ENCODE measurements at regions not wholly inside any gene's neighbourhood (a gene's known extent, or its start where the extent isn't known, plus 50 kb on each side); places are given as distances from the start of the nearest gene placed in this dataset.

DNA sequence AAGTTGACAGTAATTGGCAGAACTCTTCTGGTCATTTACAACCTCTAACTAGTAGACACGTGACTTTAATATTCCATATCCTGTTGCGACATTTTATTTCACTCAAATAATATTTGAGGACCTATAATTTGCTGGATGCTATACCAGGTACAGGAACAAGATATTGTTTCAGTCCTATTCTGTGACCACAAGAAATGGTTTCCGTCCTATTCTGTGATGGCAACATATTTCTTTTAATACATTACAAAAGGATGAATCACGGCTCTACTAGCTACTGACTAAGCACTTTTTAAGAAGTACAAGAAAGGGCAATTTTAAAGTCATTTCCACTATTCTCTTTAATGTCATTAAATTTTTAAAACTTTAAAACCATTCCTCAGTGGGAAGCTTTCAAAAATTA lies 400.2 kb downstream of the CNTN3 start:
- Histone ChIP-seq H3K79me2 (ENCODE audit: control insufficient read depth, insufficient read depth, low read length) (no peaks in the 10 kb centered on the region), H3K4me3 (ENCODE audit: control insufficient read depth in 2 of 3, extremely low read depth in 1 of 3, insufficient read depth in 2 of 3, low read depth in 1 of 3, low read length in 3 of 3) (no peak overlapping the region), H3K9me1 (ENCODE audit: control insufficient read depth, extremely low read depth, insufficient read depth, low read length) (no peaks in the 10 kb centered on the region), H3K27me3 (ENCODE audit: control insufficient read depth, extremely low read depth, insufficient read depth, low read length) (no peaks in the 10 kb centered on the region), H3K9ac (ENCODE audit: control insufficient read depth, extremely low read depth, insufficient read depth, low read length) (no peak overlapping the region), H3K4me2 (ENCODE audit: control insufficient read depth, extremely low read depth, insufficient read depth, low read depth, low read length) (no peak overlapping the region), H3K36me3 (ENCODE audit: control insufficient read depth in 2 of 2, extremely low read depth in 1 of 2, insufficient read depth in 2 of 2, low read length in 2 of 2) (no peaks in the 10 kb centered on the region), H4K20me1 (ENCODE audit: control insufficient read depth, extremely low read depth, insufficient read depth, low read length) (no peaks in the 10 kb centered on the region), H2AFZ (ENCODE audit: control insufficient read depth, low read length) (no peak overlapping the region), H3K4me1 (ENCODE audit: control insufficient read depth, extremely low read depth, insufficient read depth, low read length) (no peaks in the 10 kb centered on the region), H3K9me3 (ENCODE audit: control insufficient read depth, low read depth, low read length) (no peaks in the 10 kb centered on the region), H3K27ac (ENCODE audit: control insufficient read depth, insufficient read depth, low read length) (no peak overlapping the region)
- no peak for TF ChIP-seq EZH2 (IDR thresholded peaks at IDR 0.05; ENCODE audit: low read length)
- TF ChIP-seq, protein P1, sequence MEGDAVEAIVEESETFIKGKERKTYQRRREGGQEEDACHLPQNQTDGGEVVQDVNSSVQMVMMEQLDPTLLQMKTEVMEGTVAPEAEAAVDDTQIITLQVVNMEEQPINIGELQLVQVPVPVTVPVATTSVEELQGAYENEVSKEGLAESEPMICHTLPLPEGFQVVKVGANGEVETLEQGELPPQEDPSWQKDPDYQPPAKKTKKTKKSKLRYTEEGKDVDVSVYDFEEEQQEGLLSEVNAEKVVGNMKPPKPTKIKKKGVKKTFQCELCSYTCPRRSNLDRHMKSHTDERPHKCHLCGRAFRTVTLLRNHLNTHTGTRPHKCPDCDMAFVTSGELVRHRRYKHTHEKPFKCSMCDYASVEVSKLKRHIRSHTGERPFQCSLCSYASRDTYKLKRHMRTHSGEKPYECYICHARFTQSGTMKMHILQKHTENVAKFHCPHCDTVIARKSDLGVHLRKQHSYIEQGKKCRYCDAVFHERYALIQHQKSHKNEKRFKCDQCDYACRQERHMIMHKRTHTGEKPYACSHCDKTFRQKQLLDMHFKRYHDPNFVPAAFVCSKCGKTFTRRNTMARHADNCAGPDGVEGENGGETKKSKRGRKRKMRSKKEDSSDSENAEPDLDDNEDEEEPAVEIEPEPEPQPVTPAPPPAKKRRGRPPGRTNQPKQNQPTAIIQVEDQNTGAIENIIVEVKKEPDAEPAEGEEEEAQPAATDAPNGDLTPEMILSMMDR (optimal IDR thresholded peaks at IDR 0.05 in 1 of 3, IDR thresholded peaks at IDR 0.05 in 1 of 3, conservative IDR thresholded peaks at IDR 0.05 in 1 of 3; ENCODE audit: extremely low read depth in 1 of 3, insufficient read depth in 2 of 3, low read length in 3 of 3): no peak
- DNase-seq (ENCODE audit: low read depth, low spot score) (no peak), FAIRE-seq (no peak)
- dilution Hi-C loops (cut with MboI; ENCODE audit: extremely low pct_ligation_motif_present, low sequenced_read_pairs): no loop called here

DNA sequence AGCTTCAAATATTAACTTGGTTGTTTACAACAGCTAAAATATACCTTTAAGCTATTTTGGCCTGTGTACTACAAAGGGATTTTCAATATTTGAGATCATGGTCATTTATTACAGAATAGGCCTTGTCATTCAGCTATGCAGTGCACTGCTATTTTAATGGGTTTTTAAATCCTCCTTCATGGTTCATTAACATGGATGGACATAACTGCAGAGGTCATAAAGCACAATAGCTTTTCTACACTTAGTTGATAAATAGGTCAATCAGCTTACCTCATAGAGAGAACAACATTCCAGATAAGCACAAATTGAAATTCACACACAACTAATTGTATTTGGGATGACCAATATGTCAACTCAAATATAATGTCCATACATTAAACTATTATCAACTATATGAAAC lies 403.7 kb downstream of the CNTN3 start:
- Histone ChIP-seq H3K4me1 (ENCODE audit: control insufficient read depth, extremely low read depth, insufficient read depth, low read length) (no peaks in the 10 kb centered on the region), H3K79me2 (ENCODE audit: control insufficient read depth, insufficient read depth, low read length) (no peaks in the 10 kb centered on the region), H3K9me3 (ENCODE audit: control insufficient read depth, low read depth, low read length) (no peaks in the 10 kb centered on the region), H3K4me3 (ENCODE audit: control insufficient read depth in 2 of 3, extremely low read depth in 1 of 3, insufficient read depth in 2 of 3, low read depth in 1 of 3, low read length in 3 of 3) (no peak overlapping the region), H3K9ac (ENCODE audit: control insufficient read depth, extremely low read depth, insufficient read depth, low read length) (no peak overlapping the region), H3K9me1 (ENCODE audit: control insufficient read depth, extremely low read depth, insufficient read depth, low read length) (no peaks in the 10 kb centered on the region), H3K27ac (ENCODE audit: control insufficient read depth, insufficient read depth, low read length) (no peak overlapping the region), H3K27me3 (ENCODE audit: control insufficient read depth, extremely low read depth, insufficient read depth, low read length) (no peaks in the 10 kb centered on the region), H3K36me3 (ENCODE audit: control insufficient read depth in 2 of 2, extremely low read depth in 1 of 2, insufficient read depth in 2 of 2, low read length in 2 of 2) (no peaks in the 10 kb centered on the region), H4K20me1 (ENCODE audit: control insufficient read depth, extremely low read depth, insufficient read depth, low read length) (no peaks in the 10 kb centered on the region), H2AFZ (ENCODE audit: control insufficient read depth, low read length) (no peak overlapping the region), H3K4me2 (ENCODE audit: control insufficient read depth, extremely low read depth, insufficient read depth, low read depth, low read length) (no peak overlapping the region)
- FAIRE-seq: no peak
- dilution Hi-C loops (cut with MboI; ENCODE audit: extremely low pct_ligation_motif_present, low sequenced_read_pairs): no loop called here
- DNase-seq (ENCODE audit: low read depth, low spot score): no peak
- TF ChIP-seq, protein P1 (optimal IDR thresholded peaks at IDR 0.05 in 1 of 3, IDR thresholded peaks at IDR 0.05 in 1 of 3, conservative IDR thresholded peaks at IDR 0.05 in 1 of 3; ENCODE audit: extremely low read depth in 1 of 3, insufficient read depth in 2 of 3, low read length in 3 of 3): no peak
- no peak for TF ChIP-seq EZH2 (IDR thresholded peaks at IDR 0.05; ENCODE audit: low read length)
